ENCODE measurements at regions not wholly inside any gene's neighbourhood (a gene's known extent, or its start where the extent isn't known, plus 50 kb on each side); places are given as distances from the start of the nearest gene placed in this dataset.
"Not testable (repeated sequence)": the region's sequence is repeated elsewhere in the genome, so short reads cannot be mapped to it uniquely, and the experiment has no call there.

DNA sequence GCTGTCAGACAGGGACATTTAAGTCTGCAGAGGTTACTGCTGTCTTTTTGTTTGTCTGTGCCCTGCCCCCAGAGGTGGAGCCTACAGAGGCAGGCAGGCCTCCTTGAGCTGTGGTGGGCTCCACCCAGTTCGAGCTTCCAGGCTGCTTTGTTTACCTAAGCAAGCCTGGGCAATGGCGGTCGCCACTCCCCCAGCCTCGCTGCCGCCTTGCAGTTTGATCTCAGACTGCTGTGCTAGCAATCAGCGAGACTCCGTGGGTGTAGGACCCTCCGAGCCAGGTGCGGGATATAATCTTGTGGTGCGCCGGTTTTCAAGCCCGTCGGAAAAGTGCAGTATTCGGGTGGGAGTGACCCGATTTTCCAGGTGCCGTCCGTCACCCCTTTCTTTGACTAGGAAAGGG is 468.5 kb upstream of the TLE4 start:
- TF ChIP-seq, protein P1, sequence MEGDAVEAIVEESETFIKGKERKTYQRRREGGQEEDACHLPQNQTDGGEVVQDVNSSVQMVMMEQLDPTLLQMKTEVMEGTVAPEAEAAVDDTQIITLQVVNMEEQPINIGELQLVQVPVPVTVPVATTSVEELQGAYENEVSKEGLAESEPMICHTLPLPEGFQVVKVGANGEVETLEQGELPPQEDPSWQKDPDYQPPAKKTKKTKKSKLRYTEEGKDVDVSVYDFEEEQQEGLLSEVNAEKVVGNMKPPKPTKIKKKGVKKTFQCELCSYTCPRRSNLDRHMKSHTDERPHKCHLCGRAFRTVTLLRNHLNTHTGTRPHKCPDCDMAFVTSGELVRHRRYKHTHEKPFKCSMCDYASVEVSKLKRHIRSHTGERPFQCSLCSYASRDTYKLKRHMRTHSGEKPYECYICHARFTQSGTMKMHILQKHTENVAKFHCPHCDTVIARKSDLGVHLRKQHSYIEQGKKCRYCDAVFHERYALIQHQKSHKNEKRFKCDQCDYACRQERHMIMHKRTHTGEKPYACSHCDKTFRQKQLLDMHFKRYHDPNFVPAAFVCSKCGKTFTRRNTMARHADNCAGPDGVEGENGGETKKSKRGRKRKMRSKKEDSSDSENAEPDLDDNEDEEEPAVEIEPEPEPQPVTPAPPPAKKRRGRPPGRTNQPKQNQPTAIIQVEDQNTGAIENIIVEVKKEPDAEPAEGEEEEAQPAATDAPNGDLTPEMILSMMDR (IDR thresholded peaks at IDR 0.05; ENCODE audit: low read length) = not testable (repeated sequence)
- not testable (repeated sequence) for TF ChIP-seq EZH2 (optimal IDR thresholded peaks at IDR 0.05; ENCODE audit: low read depth, low read length)
